ENCODE measurements at regions not wholly inside any gene's neighbourhood (a gene's known extent, or its start where the extent isn't known, plus 50 kb on each side); places are given as distances from the start of the nearest gene placed in this dataset.
A peak's percentile ranks its signal among the peaks of the same experiment; 100 is the strongest.

DNA sequence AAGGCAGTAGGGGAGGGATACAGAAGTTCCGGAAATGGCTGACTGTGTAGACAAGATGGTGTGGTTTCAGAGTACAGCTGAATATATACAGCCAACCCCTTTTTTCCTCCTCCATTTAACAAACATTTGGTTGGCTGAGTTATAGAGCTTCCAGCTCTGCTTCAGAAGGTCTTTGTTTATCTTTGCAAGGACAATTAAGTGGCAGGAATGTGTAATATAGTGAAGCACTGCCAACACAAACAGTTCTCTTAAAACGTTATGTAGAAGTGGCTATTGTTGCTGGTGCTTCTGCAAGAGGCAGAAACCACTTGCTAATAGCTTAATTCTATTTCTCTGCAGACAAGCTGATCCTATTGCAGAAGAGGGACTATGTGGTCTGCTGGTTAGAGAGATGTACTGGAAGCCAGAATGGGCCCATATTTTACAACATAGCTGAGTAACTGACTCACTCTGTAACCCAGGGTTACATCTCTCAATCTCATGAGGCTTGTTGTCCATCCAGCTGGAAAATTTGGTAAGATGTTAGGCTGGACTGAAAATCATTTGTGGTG is 62.7 kb upstream of the OSMR start (continued):
- TF ChIP-seq, protein P1, sequence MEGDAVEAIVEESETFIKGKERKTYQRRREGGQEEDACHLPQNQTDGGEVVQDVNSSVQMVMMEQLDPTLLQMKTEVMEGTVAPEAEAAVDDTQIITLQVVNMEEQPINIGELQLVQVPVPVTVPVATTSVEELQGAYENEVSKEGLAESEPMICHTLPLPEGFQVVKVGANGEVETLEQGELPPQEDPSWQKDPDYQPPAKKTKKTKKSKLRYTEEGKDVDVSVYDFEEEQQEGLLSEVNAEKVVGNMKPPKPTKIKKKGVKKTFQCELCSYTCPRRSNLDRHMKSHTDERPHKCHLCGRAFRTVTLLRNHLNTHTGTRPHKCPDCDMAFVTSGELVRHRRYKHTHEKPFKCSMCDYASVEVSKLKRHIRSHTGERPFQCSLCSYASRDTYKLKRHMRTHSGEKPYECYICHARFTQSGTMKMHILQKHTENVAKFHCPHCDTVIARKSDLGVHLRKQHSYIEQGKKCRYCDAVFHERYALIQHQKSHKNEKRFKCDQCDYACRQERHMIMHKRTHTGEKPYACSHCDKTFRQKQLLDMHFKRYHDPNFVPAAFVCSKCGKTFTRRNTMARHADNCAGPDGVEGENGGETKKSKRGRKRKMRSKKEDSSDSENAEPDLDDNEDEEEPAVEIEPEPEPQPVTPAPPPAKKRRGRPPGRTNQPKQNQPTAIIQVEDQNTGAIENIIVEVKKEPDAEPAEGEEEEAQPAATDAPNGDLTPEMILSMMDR (IDR thresholded peaks at IDR 0.05), result peak; percentile 21; the same call in 1 of the 2 replicates
- TF ChIP-seq, protein P2, sequence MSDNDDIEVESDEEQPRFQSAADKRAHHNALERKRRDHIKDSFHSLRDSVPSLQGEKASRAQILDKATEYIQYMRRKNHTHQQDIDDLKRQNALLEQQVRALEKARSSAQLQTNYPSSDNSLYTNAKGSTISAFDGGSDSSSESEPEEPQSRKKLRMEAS (IDR thresholded peaks at IDR 0.05; ENCODE audit: low read depth), result no peak
- no peak for TF ChIP-seq YY1 (IDR thresholded peaks at IDR 0.05; ENCODE audit: low read depth)
- no peak for TF ChIP-seq EZH2phosphoT487 (IDR thresholded peaks at IDR 0.05; ENCODE audit: borderline replicate concordance, low read depth)

DNA sequence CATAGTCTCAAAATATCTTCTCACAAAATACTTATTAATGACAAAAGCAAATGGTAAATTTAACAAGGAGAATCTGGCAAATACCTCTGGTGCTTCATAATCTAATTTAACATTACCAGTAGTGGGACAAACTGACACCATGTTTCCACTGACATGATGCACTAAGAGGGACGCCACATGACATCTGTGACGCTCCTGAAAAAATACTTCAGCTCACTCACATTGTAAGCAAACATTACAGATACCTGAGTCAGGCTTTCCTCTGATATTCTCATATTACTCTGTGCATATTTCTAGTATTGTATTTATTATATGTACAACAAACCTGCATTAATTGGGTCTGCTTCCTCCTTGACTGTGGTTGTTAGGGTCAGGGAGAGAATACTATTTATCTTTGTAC is 56.7 kb upstream of the OSMR start:
- Histone ChIP-seq H3F3A (replicated peaks; ENCODE audit: insufficient read depth) (no peaks in the 10 kb centered on the region), H3K4me3 (ENCODE audit: low read depth in 2 of 2, low read length in 1 of 2) (no peak overlapping the region), H3K9me3 (no peaks in the 10 kb centered on the region), H3K4me1 (ENCODE audit: control insufficient read depth in 1 of 2, insufficient read depth in 2 of 2, low read depth in 1 of 2, low read length in 1 of 2) (no peaks in the 10 kb centered on the region; a peak in 1 of 4 replicates), H4K20me1 (ENCODE audit: insufficient read depth) (no peaks in the 10 kb centered on the region), H3K9ac (no peak overlapping the region), H3K27ac (ENCODE audit: low read depth in 2 of 2, low read length in 1 of 2) (no peak overlapping the region), H3K4me2 (no peak overlapping the region), H3K36me3 (replicated peaks in 1 of 2; ENCODE audit: control insufficient read depth in 1 of 2, insufficient read depth in 2 of 2, low read length in 1 of 2) (no peaks in the 10 kb centered on the region), H3K9me2 (no peaks in the 10 kb centered on the region), H3K79me2 (ENCODE audit: insufficient read depth) (no peaks in the 10 kb centered on the region), H3K27me3 (ENCODE audit: insufficient read depth) (no peaks in the 10 kb centered on the region), H2AFZ (ENCODE audit: low read depth) (no peak overlapping the region)
- ChIA-PET POLR2A (no interaction called here), CTCF (no interaction called here)
- TF ChIP-seq TCF12 (IDR thresholded peaks at IDR 0.05), result no peak
- TF ChIP-seq, protein P3, sequence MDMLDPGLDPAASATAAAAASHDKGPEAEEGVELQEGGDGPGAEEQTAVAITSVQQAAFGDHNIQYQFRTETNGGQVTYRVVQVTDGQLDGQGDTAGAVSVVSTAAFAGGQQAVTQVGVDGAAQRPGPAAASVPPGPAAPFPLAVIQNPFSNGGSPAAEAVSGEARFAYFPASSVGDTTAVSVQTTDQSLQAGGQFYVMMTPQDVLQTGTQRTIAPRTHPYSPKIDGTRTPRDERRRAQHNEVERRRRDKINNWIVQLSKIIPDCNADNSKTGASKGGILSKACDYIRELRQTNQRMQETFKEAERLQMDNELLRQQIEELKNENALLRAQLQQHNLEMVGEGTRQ (IDR thresholded peaks at IDR 0.05; ENCODE audit: borderline replicate concordance, low read depth, low read length), result no peak
- 78% methylated on average over 2 of the region's 2 CpGs for WGBS (ENCODE audit: low lambda C conversion rate)
- no peak for DNase-seq

DNA sequence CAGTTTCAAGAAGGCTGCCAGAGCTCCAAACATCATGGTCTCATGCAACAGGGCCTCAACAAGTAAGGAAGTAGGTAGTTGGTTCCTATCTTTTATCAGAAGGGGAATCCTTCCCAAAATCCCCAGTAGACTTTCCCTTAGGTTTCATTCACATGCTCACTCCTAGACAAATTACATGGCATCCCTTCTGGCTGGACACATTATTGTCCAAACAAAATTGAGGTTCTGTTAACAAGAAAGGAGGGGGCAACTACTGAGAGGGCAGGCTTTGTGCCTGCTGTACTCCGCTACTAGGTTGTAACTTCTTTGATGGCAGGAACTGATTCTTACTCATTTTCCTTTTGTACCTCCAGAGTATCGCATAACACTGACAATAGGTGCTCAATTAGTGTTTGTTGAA is 56.0 kb upstream of the OSMR start:
- TF ChIP-seq RCOR1 (IDR thresholded peaks at IDR 0.05; ENCODE audit: low read length) (no peak), GATA2 (CRISPR knock-in tag; IDR thresholded peaks at IDR 0.05) (no peak), EZH2phosphoT487 (IDR thresholded peaks at IDR 0.05; ENCODE audit: borderline replicate concordance, low read depth) (no peak), RAD21 (IDR thresholded peaks at IDR 0.05; ENCODE audit: low read length) (no peak), SIN3A (IDR thresholded peaks at IDR 0.05; ENCODE audit: borderline replicate concordance, low read depth, low read length) (no peak), NRF1 (IDR thresholded peaks at IDR 0.05; ENCODE audit: low read depth, low read length) (no peak)
- no peak overlapping the region for H3K4me2 ChIP-seq
- ChIA-PET CTCF (no interaction called here), POLR2A (no interaction called here)
- DNase-seq, result no peak
- no peaks in the 10 kb centered on the region for H3K9me3 ChIP-seq
- no peaks in the 10 kb centered on the region for H3K27me3 ChIP-seq (ENCODE audit: insufficient read depth)
- H3K9ac ChIP-seq, result no peak overlapping the region
- H3K4me3 ChIP-seq (ENCODE audit: low read depth in 2 of 2, low read length in 1 of 2), result no peak overlapping the region
- no peaks in the 10 kb centered on the region for H3K9me2 ChIP-seq
- H3K4me1 ChIP-seq (ENCODE audit: control insufficient read depth in 1 of 2, insufficient read depth in 2 of 2, low read depth in 1 of 2, low read length in 1 of 2), result no peaks in the 10 kb centered on the region; a peak in 1 of 4 replicates
- H3K36me3 ChIP-seq (replicated peaks in 1 of 2; ENCODE audit: control insufficient read depth in 1 of 2, insufficient read depth in 2 of 2, low read length in 1 of 2), result no peaks in the 10 kb centered on the region
- WGBS (ENCODE audit: low lambda C conversion rate), result 90% methylated on average over 2 of the region's 2 CpGs
- H4K20me1 ChIP-seq (ENCODE audit: insufficient read depth), result no peaks in the 10 kb centered on the region
- no peak overlapping the region for H3K27ac ChIP-seq (ENCODE audit: low read depth in 2 of 2, low read length in 1 of 2)
- no peak overlapping the region for H2AFZ ChIP-seq (ENCODE audit: low read depth)
- H3K79me2 ChIP-seq (ENCODE audit: insufficient read depth), result no peaks in the 10 kb centered on the region
- H3F3A ChIP-seq (replicated peaks; ENCODE audit: insufficient read depth), result no peaks in the 10 kb centered on the region

Data from SK-N-SH (cell line).